ENCODE measurements at regions not wholly inside any gene's neighbourhood (a gene's known extent, or its start where the extent isn't known, plus 50 kb on each side); places are given as distances from the start of the nearest gene placed in this dataset.

DNA sequence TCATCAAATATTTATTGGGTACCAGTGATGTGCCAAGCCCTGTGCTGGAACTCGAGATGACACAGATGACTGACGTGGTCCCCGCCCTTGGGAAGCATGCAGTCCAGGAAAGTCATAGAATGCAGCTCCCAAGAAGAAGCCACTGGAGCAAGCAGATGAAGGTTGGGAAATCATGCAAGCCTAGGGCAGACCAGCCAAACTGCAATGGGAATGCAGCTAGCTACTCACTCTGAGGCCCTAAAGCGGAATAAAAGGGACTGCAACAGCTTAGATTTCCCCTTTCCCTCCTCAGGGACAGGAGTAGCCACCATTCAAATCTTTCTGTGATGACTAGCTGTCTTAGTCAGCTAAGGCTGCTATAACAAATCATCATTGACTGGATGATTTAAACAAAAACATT is 152.2 kb downstream of the MAFB start:
- H3K9me3 ChIP-seq (ENCODE audit: insufficient read depth in 2 of 2, low read depth in 1 of 2, low read length in 1 of 2), result peaks cover 0 to 4% of the 10 kb centered on the region in 2 experiments; a peak in 2 of 4 replicates
- H4K20me1 ChIP-seq (replicated peaks in 1 of 2; ENCODE audit: control insufficient read depth in 1 of 2, insufficient read depth in 2 of 2, low read length in 2 of 2), result no peaks in the 10 kb centered on the region
- H2AK5ac ChIP-seq (ENCODE audit: low read depth, low read length), result no peak overlapping the region
- ChIA-PET POLR2A (ENCODE audit: partially characterized antibody) (no interaction called here), CTCF (ENCODE audit: partially characterized antibody) (interaction anchor here (1.2 kb wide), 1 partner anchor 9 kb away, joined by 3 read pairs; no protein-coding TSS in a partner anchor)
- no peaks in the 10 kb centered on the region for H3K36me3 ChIP-seq (ENCODE audit: control insufficient read depth in 2 of 4, insufficient read depth in 4 of 4, low read length in 3 of 4)
- TF ChIP-seq SRF (IDR thresholded peaks at IDR 0.05; ENCODE audit: low read depth, low read length) (no peak), KDM1A (IDR thresholded peaks at IDR 0.05; ENCODE audit: borderline replicate concordance, low read length) (no peak), JUND (IDR thresholded peaks at IDR 0.05; ENCODE audit: low read length) (no peak), EZH2 (IDR thresholded peaks at IDR 0.05; ENCODE audit: low read depth, low read length, severe bottlenecking) (no peak), TEAD4 (IDR thresholded peaks at IDR 0.05; ENCODE audit: low read depth, low read length) (no peak), CREB1 (IDR thresholded peaks at IDR 0.05) (no peak), SP4 (IDR thresholded peaks at IDR 0.05; ENCODE audit: low read length) (no peak), MAFK (IDR thresholded peaks at IDR 0.05; ENCODE audit: low read depth, low read length) (no peak), CHD1 (IDR thresholded peaks at IDR 0.05; ENCODE audit: low read depth, low read length) (no peak), RBBP5 (IDR thresholded peaks at IDR 0.05; ENCODE audit: borderline replicate concordance, low read depth, low read length) (no peak), RNF2 (IDR thresholded peaks at IDR 0.05; ENCODE audit: borderline replicate concordance, low read depth, low read length, missing control alignments, poor library complexity, severe bottlenecking) (no peak), SP1 (IDR thresholded peaks at IDR 0.05; ENCODE audit: low read depth, low read length) (no peak), GTF2F1 (IDR thresholded peaks at IDR 0.05; ENCODE audit: borderline replicate concordance, low read depth, low read length) (no peak), EP300 (IDR thresholded peaks at IDR 0.05; ENCODE audit: borderline replicate concordance in 1 of 2, low read depth in 2 of 2, low read length in 2 of 2) (no peak)
- no peak overlapping the region for H3K18ac ChIP-seq (ENCODE audit: extremely low read depth, low read length)
- no peaks in the 10 kb centered on the region for H3K79me1 ChIP-seq (ENCODE audit: low read depth, low read length)
- no peak overlapping the region for H3K23ac ChIP-seq (ENCODE audit: insufficient read length)
- no peak overlapping the region for H3K9ac ChIP-seq (replicated peaks in 1 of 4; ENCODE audit: extremely low read depth in 1 of 4, low read depth in 3 of 4, low read length in 3 of 4)
- no peak overlapping the region for H2BK5ac ChIP-seq (ENCODE audit: low read depth, low read length)
- no peak overlapping the region for H3K4me2 ChIP-seq (ENCODE audit: insufficient read depth in 1 of 2, low read depth in 2 of 2, low read length in 2 of 2)
- H3K23me2 ChIP-seq (ENCODE audit: low read depth, low read length), result no peaks in the 10 kb centered on the region
- no peak overlapping the region for H3K27ac ChIP-seq (ENCODE audit: low read depth, low read length)
- no peak for FAIRE-seq
- no peak overlapping the region for H4K91ac ChIP-seq (replicated peaks; ENCODE audit: insufficient read length, low read length)
- DNase-seq (ENCODE audit: low read depth in 1 of 2, low spot score in 2 of 2), result no peak
- no peak overlapping the region for H4K8ac ChIP-seq (ENCODE audit: extremely low read depth, insufficient read depth, low read length)
- no peak overlapping the region for H2BK15ac ChIP-seq (ENCODE audit: low read length)
- H3K27me3 ChIP-seq (replicated peaks in 1 of 4; ENCODE audit: control insufficient read depth in 3 of 4, extremely low read depth in 1 of 4, insufficient read depth in 3 of 4, low read length in 3 of 4), result no peaks in the 10 kb centered on the region; a peak in 1 of 7 replicates
- no peak overlapping the region for H2BK20ac ChIP-seq (ENCODE audit: low read length)
- H3K14ac ChIP-seq (ENCODE audit: insufficient read length), result no peak overlapping the region
- H4K5ac ChIP-seq (ENCODE audit: insufficient read length, low read depth, low read length), result no peak overlapping the region
- no peaks in the 10 kb centered on the region for H3K79me2 ChIP-seq (ENCODE audit: control insufficient read depth in 1 of 2, insufficient read depth in 2 of 2, low read length in 2 of 2)
- H2BK12ac ChIP-seq (ENCODE audit: low read depth, low read length), result no peak overlapping the region
- no peak overlapping the region for H2BK120ac ChIP-seq (replicated peaks; ENCODE audit: low read depth, low read length)
- H3K4ac ChIP-seq (replicated peaks; ENCODE audit: insufficient read length, low read depth, low read length), result no peak overlapping the region
- WGBS, 2 experiments (ENCODE audit: extremely low coverage in 1 of 2, insufficient coverage in 1 of 2, insufficient read length in 1 of 2, insufficient replicate concordance in 2 of 2, low coverage in 1 of 2, low lambda C conversion rate in 2 of 2, missing lambda C conversion rate in 1 of 2), result 96% methylated on average over 4 of the region's 4 CpGs; no CpG with 5 or more reads in 1 of the 2 experiments
- no peak overlapping the region for H2AFZ ChIP-seq (ENCODE audit: low read length)
- H3K56ac ChIP-seq (replicated peaks; ENCODE audit: insufficient read length, low read depth, low read length), result no peak overlapping the region
- H3K4me1 ChIP-seq (replicated peaks in 1 of 4; ENCODE audit: control insufficient read depth in 3 of 4, insufficient read depth in 4 of 4, low read length in 3 of 4), result no peaks in the 10 kb centered on the region
- H3K4me3 ChIP-seq (ENCODE audit: extremely low read depth in 1 of 4, insufficient read depth in 2 of 4, low read depth in 3 of 4, low read length in 4 of 4), result no peak overlapping the region
